HG02840 (cell line): ENCODE measurements at regions not wholly inside any gene's neighbourhood (a gene's known extent, or its start where the extent isn't known, plus 50 kb on each side); places are given as distances from the start of the nearest gene placed in this dataset.
"Not testable (repeated sequence)": the region's sequence is repeated elsewhere in the genome, so short reads cannot be mapped to it uniquely, and the experiment has no call there.

Source experiments
- ATAC-seq: cut with Tn5 transposase; IDR thresholded peaks from one replicate; pipeline ENCODE4 v1.9.1; 2021; ENCODE audit warnings: mild to moderate bottlenecking, moderate library complexity, moderate number of reproducible peaks; ENCODE audit not compliant: unreplicated experiment, low FRiP score

DNA sequence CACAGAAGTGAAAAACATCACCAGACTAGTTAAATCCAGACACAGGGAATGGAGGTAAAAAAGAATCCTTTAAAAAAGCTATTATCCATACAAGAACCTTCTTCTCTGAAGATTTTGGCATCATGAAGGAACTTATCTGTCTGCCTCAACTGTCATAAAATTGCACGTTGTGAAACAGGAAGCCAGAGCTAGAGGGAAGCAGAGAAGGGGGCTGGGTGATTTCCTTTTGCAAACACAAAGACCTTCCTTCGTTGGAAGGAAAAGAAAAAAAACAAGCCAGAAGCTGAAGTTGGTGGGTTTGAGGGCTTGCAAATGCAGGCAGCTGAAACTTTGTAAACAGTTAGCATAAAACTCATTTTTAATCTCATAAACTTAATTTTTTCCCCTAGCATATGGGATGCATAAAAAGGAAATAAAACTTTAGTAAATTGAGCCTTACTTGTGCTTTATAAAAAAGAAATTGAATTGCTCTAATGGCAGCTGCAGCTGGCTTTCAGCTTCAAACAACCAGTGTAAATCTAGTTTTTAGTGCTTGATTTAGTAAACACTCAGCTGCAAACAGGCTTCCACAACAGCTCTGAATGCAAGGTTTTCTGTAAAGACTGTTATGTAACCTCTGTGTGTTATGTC, 101.6 kb downstream of the OTUD1 start:
- ATAC-seq = no peak

- ATAC-seq = no peak
Measured at GRCh38 chr10:23543691-23544380, 105.0 kb downstream of the OTUD1 start.

DNA sequence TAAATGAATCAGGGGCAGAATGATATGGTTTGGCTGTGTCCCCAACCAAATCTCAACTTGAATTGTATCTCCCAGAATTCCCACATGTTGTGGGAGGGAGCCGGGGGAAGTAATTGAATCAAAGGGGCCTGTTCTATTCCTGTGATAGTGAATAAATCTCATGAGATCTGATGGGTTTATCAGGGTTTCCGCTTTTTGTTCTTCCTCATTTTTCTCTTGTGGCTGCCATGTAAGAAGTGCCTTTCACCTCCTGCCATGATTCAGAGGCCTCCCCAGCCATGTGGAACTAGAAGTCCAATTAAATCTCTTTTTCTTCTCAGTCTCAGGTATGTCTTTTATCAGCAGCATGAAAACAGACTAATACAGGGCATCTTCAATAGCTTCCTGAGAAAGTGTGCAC, 107.0 kb downstream of the OTUD1 start:
- ATAC-seq = not testable (repeated sequence)

DNA sequence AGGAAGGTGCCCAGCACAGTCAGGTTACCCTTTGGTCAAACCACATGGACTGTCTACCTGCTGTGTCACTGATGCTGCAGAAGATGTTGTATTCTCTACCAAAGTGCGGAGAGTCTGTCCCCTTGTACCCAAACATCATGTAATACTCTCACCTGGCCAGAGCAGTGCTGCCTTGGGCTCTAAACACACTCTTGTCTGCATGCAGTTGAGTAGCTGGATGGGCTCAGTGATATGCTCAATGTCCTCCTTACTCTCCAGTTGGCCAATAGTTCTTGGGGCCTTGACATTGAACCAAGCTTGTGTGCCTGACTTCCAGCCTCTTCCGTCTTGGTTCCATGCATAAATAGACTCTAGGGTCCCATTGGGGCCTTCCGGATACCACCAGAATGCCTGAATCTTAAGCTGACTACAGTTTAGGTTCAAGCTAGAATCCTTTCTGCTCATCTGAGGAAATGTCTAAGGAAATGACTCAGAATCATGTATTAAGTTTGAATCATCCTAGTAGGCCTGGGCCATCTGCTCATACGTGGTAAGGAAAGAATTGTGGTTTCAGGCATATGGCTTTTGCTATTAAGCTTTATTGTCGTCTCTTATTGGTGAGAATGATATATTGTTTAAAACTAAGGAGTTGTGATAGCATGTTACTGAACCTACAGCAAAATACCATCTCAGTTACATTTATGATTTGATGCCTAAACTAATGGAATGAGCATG, 118.0 kb downstream of the OTUD1 start:
- no peak for ATAC-seq

DNA sequence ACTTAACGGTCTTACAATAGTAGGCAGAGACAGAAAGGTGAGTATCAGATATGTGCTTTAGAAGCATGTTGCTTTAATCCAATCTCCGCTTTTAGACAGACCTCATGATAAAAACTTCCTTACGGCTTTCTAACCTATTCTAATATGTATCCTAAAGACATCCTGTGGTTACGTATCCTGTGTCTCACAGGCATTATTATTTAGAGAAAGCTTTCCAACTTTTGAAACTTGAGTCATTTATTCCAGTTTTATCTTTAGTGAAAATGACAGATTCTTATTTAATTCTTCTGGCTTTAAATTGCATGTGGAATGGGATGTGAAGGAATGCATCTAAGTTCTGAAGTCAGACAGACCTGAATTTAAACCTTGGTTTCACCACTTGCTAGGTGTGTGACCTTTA, 118.9 kb downstream of the OTUD1 start:
- ATAC-seq = no peak

- ATAC-seq = no peak
Measured at GRCh38 chr10:23558361-23558799, 119.5 kb downstream of the OTUD1 start.

GRCh38 chr10:23568996-23569395, 130.1 kb downstream of the OTUD1 start:
- no peak for ATAC-seq

- no peak for ATAC-seq
Measured at GRCh38 chr10:23571884-23572283, 133.0 kb downstream of the OTUD1 start.

DNA sequence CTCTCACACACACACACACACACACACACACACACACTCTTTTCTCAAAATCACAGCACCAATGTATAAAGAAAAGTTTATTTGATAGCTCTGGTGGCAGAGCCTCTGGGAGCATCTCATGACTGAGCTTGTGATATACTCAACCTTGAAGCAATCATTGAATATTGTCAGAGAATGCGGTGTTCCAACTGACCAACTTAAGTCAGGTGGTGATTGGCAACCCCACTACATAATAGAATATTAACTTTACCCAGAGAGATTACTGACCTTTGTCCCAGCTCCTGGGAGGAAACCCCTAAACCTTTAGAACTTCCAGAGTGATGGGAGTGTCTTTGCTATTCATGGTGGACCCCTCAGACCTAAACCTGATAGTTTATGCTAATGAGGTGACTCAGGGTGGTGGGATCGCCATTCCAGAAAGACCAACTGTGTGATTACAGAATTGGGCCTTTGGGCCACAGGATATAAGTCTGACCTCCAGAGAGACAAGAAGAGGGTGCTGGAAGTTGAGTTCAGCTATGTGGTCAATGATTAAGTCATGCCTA, 143.1 kb downstream of the OTUD1 start:
- ATAC-seq = no peak

- ATAC-seq = no peak
Measured at GRCh38 chr10:23584396-23584795, 145.5 kb downstream of the OTUD1 start.

GRCh38 chr10:23585186-23585585, 146.3 kb downstream of the OTUD1 start:
- no peak for ATAC-seq

DNA sequence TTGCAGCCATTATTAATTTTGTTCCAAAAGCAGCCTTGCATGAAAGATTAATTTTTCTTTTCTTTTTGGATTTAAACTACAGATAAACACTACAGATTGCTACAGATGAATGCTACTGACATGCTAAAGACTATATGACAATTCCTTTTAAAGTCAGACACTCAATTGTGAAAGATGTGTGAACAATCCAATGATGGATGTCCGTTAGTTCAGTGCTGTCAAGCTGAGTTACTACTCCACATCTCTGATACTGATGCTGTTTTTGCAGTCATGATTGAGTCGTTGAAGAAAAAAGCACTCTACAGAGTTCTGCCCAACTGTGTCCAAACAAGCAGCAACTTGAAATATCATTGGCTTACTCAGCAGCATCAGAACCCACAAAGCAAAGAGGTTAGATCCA, 146.8 kb downstream of the OTUD1 start:
- ATAC-seq = no peak

DNA sequence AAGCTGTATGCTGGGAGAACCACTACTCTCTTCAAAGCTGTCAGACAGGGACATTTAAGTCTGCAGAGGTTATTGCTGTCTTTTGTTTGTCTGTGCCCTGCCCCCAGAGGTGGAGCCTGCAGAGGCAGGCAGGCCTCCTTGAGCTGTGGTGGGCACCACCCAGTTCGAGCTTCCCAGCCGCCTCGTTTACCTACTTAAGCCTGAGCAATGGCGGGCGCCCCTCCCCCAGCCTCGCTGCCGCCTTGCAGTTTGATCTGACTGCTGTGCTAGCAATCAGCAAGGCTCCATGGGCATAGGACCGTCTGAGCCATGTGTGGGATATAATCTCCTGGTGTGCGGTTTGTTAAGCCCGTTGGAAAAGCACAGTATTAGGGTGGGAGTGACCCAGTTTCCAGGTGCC, 156.4 kb downstream of the OTUD1 start:
- not testable (repeated sequence) for ATAC-seq

- ATAC-seq = no peak
Measured at GRCh38 chr10:23604613-23605012, 165.7 kb downstream of the OTUD1 start.

- ATAC-seq = no peak
Measured at GRCh38 chr10:23606456-23606855, 167.6 kb downstream of the OTUD1 start.

DNA sequence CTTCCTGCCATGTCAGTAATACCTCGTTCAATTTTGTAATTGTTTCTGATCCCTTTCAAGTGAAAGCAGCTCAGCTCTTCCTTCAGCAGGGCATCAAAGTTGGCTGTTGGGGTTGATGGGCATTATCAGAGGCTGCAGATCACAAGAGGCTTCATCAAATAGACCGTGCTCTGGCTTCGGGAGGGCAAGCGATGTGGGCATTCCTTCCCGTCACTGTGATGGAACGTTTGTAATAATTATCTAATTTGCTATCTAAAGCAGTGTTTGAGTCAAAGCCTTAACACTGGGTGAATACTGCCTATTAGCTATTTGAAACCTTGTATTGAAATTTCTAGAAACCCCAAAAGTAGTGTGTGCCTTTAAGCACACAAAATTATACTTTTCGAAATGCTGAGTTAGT, 170.1 kb downstream of the OTUD1 start:
- no peak for ATAC-seq

GRCh38 chr10:23610626-23611307, 171.9 kb downstream of the OTUD1 start:
- ATAC-seq = no peak

GRCh38 chr10:23611308-23612029, 172.6 kb downstream of the OTUD1 start:
- no peak for ATAC-seq

DNA sequence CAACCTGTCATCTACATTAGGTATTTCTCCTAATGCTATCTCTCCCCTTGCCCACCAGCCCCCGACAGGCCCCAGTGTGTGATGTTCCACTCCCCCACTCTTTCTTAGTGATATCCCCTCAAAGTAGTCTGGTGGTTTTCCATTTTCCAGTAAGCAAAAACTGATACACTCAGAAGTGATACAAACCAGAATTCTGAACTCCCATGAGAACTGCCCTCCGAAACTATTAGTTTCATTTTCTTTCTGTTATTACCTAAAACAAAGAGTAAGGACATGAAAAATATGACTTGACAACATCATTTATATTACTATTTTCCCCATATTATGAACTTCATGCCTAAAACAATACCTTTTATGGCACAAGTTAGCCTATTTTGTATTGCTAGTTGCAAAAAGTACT, 175.0 kb downstream of the OTUD1 start:
- no peak for ATAC-seq

DNA sequence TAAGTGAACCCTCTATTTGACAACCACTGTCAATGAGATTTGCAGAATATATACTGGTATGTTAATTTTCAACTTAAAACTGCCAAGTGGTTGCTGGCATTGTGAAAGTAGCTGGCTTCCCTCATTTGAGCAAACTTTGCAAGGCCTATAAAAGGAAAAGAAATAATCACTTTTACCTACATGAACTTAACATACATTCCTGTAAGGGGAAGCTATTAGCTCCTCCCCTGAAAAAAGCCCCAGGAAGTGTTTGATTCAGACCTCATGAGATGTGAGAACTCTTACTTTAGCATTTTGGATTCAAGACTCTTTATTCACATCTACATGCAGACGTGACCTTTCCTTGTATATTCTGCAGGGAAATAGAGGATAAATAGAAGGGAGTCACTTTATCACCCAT, 175.6 kb downstream of the OTUD1 start:
- ATAC-seq = no peak
